Lower lobe of right lung (tissue), 2 donors: ENCODE measurements at regions not wholly inside any gene's neighbourhood (a gene's known extent, or its start where the extent isn't known, plus 50 kb on each side); places are given as distances from the start of the nearest gene placed in this dataset.

Experiments used
- ATAC-seq, 2 donors: fragments of 200-7000 bp; cut with Tn5 transposase; one replicate each; pipeline ENCODE4 v1.9.1; 2020 to 2022; ENCODE audit warnings: mild to moderate bottlenecking in 2 of 2, moderate library complexity in 2 of 2
- DNase-seq: peaks from one replicate; pipeline ENCODE4 v3.0.0-alpha.2; 2020
- H3K27ac ChIP-seq: fragments of 200-600 bp; one replicate; pipeline ENCODE4 v1.8.0; 2022
- H3K27me3 ChIP-seq: fragments of 200-600 bp; one replicate; pipeline ENCODE4 v1.8.0; 2022; ENCODE audit warnings: low read depth
- H3K36me3 ChIP-seq: fragments of 200-600 bp; one replicate; pipeline ENCODE4 v1.8.0; 2022; ENCODE audit warnings: mild to moderate bottlenecking
- H3K4me1 ChIP-seq: fragments of 200-600 bp; one replicate; pipeline ENCODE4 v1.8.0; 2022
- H3K4me3 ChIP-seq: fragments of 200-600 bp; one replicate; pipeline ENCODE4 v1.8.0; 2022; ENCODE audit warnings: mild to moderate bottlenecking
- H3K9me3 ChIP-seq: fragments of 200-600 bp; one replicate; pipeline ENCODE4 v1.8.0; 2022
- CTCF ChIP-seq: fragments of 200-600 bp; IDR thresholded peaks from one replicate; pipeline ENCODE4 v1.8.0; 2022; ENCODE audit warnings: antibody characterized with exemption, mild to moderate bottlenecking
- intact Hi-C: fragments of 100-400 bp; cut with DNase I; formaldehyde crosslinking; loops from one replicate; pipeline ENCODE4 v1.11.0; 2022
- donor health status: DM: no; HTN: yes; CAD: no; lungs with severe emphysema.

DNA sequence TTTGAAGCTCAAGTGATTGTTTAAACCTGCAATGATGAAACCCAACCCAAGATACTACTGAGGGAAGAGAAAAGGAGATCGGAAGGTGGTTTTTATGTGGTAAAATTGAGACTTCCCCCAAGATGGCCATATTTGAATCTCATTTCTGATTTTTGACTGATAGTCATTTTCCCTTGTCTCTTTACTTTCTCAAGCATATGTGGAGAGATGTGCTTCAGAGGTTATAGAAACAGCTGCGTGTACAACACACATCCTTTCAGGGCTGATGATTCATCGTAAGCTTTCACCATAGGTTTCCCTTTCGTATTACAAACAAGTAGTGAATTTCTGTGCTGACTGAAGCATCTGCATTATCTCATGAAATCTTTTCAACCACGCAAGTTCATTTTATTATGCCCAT, 276.2 kb downstream of the EMP1 start:
- no peak for DNase-seq
- Histone ChIP-seq H3K27ac (no peak overlapping the region), H3K4me3 (no peak overlapping the region), H3K36me3 (no peaks in the 10 kb centered on the region), H3K4me1 (no peaks in the 10 kb centered on the region), H3K9me3 (no peaks in the 10 kb centered on the region), H3K27me3 (no peaks in the 10 kb centered on the region)
- TF ChIP-seq CTCF: no peak
- ATAC-seq: no peak
- intact Hi-C loops: no loop called here

DNA sequence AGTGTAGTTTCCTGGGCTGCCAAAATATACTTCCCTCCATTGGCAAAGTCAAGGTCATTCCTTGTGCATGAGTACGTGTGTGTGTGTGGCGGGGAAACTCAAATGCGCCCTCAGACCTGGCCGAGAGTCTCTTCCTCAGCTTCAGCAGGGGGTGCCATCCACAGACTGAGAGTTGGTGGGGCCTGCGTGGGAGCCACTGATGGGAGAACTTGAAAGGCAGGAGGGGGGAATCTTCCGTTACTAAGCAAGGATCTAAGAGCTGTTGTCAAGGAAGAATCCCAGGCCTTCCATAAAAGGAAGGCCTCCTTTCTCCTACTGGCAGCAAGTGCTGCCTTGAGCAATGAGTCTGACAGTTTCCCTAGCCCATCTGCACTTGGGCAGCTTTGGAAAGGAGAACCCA, 274.9 kb downstream of the EMP1 start:
- TF ChIP-seq CTCF: no peak

GRCh38 chr12:13465635-13466034, 269.1 kb downstream of the EMP1 start:
- intact Hi-C loops: no loop called here
- Histone ChIP-seq H3K27ac (no peak overlapping the region), H3K9me3 (no peaks in the 10 kb centered on the region), H3K36me3 (no peaks in the 10 kb centered on the region), H3K4me1 (no peaks in the 10 kb centered on the region), H3K4me3 (no peak overlapping the region), H3K27me3 (no peaks in the 10 kb centered on the region)
- no peak for DNase-seq
- TF ChIP-seq CTCF: no peak
- no peak for ATAC-seq

More for the DNA sequence above, 274.9 kb downstream of the EMP1 start:
- Histone ChIP-seq H3K27ac (no peak overlapping the region), H3K9me3 (no peaks in the 10 kb centered on the region), H3K36me3 (no peaks in the 10 kb centered on the region), H3K4me3 (no peak overlapping the region), H3K27me3 (no peaks in the 10 kb centered on the region), H3K4me1 (no peaks in the 10 kb centered on the region)
- no peak for ATAC-seq
- no peak for DNase-seq
- intact Hi-C loops: no loop called here

- Histone ChIP-seq H3K9me3 (no peaks in the 10 kb centered on the region), H3K27ac (no peak overlapping the region), H3K27me3 (no peaks in the 10 kb centered on the region), H3K4me1 (no peaks in the 10 kb centered on the region), H3K4me3 (no peak overlapping the region), H3K36me3 (no peaks in the 10 kb centered on the region)
- no peak for TF ChIP-seq CTCF
- intact Hi-C loops: no loop called here
- ATAC-seq: no peak
- no peak for DNase-seq
Measured at GRCh38 chr12:13463189-13463588, 266.7 kb downstream of the EMP1 start.

DNA sequence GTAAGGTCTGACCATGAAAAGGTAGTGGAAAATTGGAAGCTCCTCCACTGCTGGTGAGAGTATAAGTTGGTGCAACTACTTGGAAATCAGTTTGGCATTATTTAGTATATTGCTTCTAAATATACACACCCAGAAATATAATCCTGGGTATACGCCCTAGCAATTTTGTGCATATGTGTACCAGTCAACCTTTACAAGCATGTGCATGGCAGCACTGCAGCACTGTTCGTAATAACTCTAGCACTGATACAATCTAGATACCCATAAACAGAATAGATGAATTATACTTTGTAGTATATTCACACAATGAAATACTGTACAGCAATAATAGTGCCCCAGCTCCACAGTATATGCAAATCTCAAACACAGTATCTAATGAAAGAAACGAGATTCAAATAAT, 265.9 kb downstream of the EMP1 start:
- H3K36me3 ChIP-seq: no peaks in the 10 kb centered on the region
- no peak for TF ChIP-seq CTCF
- H3K27ac ChIP-seq: no peak overlapping the region
- no peaks in the 10 kb centered on the region for H3K27me3 ChIP-seq
- no peak for ATAC-seq
- intact Hi-C loops: no loop called here
- no peaks in the 10 kb centered on the region for H3K9me3 ChIP-seq
- no peak for DNase-seq
- no peaks in the 10 kb centered on the region for H3K4me1 ChIP-seq
- H3K4me3 ChIP-seq: no peak overlapping the region

- no peak for DNase-seq
- intact Hi-C loops: no loop called here
- no peak for ATAC-seq
- Histone ChIP-seq H3K27ac (no peak overlapping the region), H3K27me3 (no peaks in the 10 kb centered on the region), H3K4me1 (no peaks in the 10 kb centered on the region), H3K36me3 (no peaks in the 10 kb centered on the region), H3K4me3 (no peak overlapping the region), H3K9me3 (no peaks in the 10 kb centered on the region)
- TF ChIP-seq CTCF: no peak
Measured at GRCh38 chr12:13455778-13456144, 259.2 kb downstream of the EMP1 start.
